Eye (tissue), 1 donor: ENCODE measurements at regions not wholly inside any gene's neighbourhood (a gene's known extent, or its start where the extent isn't known, plus 50 kb on each side); places are given as distances from the start of the nearest gene placed in this dataset.
A peak's percentile ranks its signal among the peaks of the same experiment; 100 is the strongest.
"Not testable (repeated sequence)": the region's sequence is repeated elsewhere in the genome, so short reads cannot be mapped to it uniquely, and the experiment has no call there.

ENCODE experiments used
- DNase-seq: peaks from one replicate; pipeline ENCODE4 v3.0.0-alpha.2; 2015

GRCh38 chr7:26065652-26066051 lies 86.3 kb upstream of the NFE2L3 start:
- DNase-seq = no peak

GRCh38 chr7:26066736-26067135 lies 85.3 kb upstream of the NFE2L3 start:
- DNase-seq = no peak

- no peak for DNase-seq
These were observed 81.7 kb upstream of the NFE2L3 start for GRCh38 chr7:26070290-26070689.

- no peak for DNase-seq
These were observed 80.2 kb upstream of the NFE2L3 start for GRCh38 chr7:26071622-26072456.

- no peak for DNase-seq
These were observed 79.0 kb upstream of the NFE2L3 start for GRCh38 chr7:26073041-26073440.

GRCh38 chr7:26074919-26075318 lies 77.1 kb upstream of the NFE2L3 start:
- DNase-seq = no peak

- DNase-seq = no peak
These were observed 75.3 kb upstream of the NFE2L3 start for GRCh38 chr7:26076691-26077090.

GRCh38 chr7:26078437-26079336 lies 73.3 kb upstream of the NFE2L3 start:
- peak; percentile 93 for DNase-seq

- peak; percentile 57 for DNase-seq
These were observed 70.4 kb upstream of the NFE2L3 start for GRCh38 chr7:26081638-26082037.

GRCh38 chr7:26083113-26083512 lies 68.9 kb upstream of the NFE2L3 start:
- DNase-seq = peak; percentile 53

- DNase-seq = no peak
These were observed 67.6 kb upstream of the NFE2L3 start for GRCh38 chr7:26084418-26084817.

- DNase-seq = no peak
These were observed 66.2 kb upstream of the NFE2L3 start for GRCh38 chr7:26085771-26086170.

GRCh38 chr7:26087321-26088091 lies 64.5 kb upstream of the NFE2L3 start:
- no peak for DNase-seq

GRCh38 chr7:26089469-26089868 lies 62.5 kb upstream of the NFE2L3 start:
- DNase-seq = not testable (repeated sequence)

- DNase-seq = peak; percentile 87
These were observed 61.0 kb upstream of the NFE2L3 start for GRCh38 chr7:26090927-26091519.

- DNase-seq = no peak
These were observed 60.1 kb upstream of the NFE2L3 start for GRCh38 chr7:26091933-26092332.

- DNase-seq = no peak
These were observed 59.0 kb upstream of the NFE2L3 start for GRCh38 chr7:26093023-26093422.

GRCh38 chr7:26096136-26096535 lies 55.9 kb upstream of the NFE2L3 start:
- no peak for DNase-seq

- DNase-seq = no peak
These were observed 53.9 kb upstream of the NFE2L3 start for GRCh38 chr7:26097837-26098668.

- DNase-seq = no peak
These were observed 52.8 kb upstream of the NFE2L3 start for GRCh38 chr7:26099236-26099635.
